ENCODE measurements at regions not wholly inside any gene's neighbourhood (a gene's known extent, or its start where the extent isn't known, plus 50 kb on each side); places are given as distances from the start of the nearest gene placed in this dataset.
"Not testable (repeated sequence)": the region's sequence is repeated elsewhere in the genome, so short reads cannot be mapped to it uniquely, and the experiment has no call there.

GRCh38 chr14:37729218-37729617 lies 133.8 kb downstream of the TTC6 start:
- no peak overlapping the region for H3K27ac ChIP-seq
- no peaks in the 10 kb centered on the region for H3K4me1 ChIP-seq (replicated peaks)
- no peak overlapping the region for H3K4me3 ChIP-seq
- no peaks in the 10 kb centered on the region for H3K27me3 ChIP-seq (replicated peaks)
- H3K36me3 ChIP-seq: no peaks in the 10 kb centered on the region
- H3K9me3 ChIP-seq (replicated peaks): no peaks in the 10 kb centered on the region
- no peak for DNase-seq (ENCODE audit: low read depth in 1 of 2, low spot score in 2 of 2)

- H3K36me3 ChIP-seq: no peaks in the 10 kb centered on the region
- H3K4me3 ChIP-seq: no peak overlapping the region
- no peak for DNase-seq (ENCODE audit: low read depth in 1 of 2, low spot score in 2 of 2)
- no peaks in the 10 kb centered on the region for H3K9me3 ChIP-seq (replicated peaks)
- no peaks in the 10 kb centered on the region for H3K4me1 ChIP-seq (replicated peaks)
- H3K27ac ChIP-seq: no peak overlapping the region
- no peaks in the 10 kb centered on the region for H3K27me3 ChIP-seq (replicated peaks)
Measured at GRCh38 chr14:37731094-37731493, 135.7 kb downstream of the TTC6 start.

- no peak overlapping the region for H3K27ac ChIP-seq
Measured at GRCh38 chr14:37745657-37746056, 150.2 kb downstream of the TTC6 start.

GRCh38 chr14:37746140-37746832 lies 150.9 kb downstream of the TTC6 start:
- H3K36me3 ChIP-seq: no peaks in the 10 kb centered on the region
- H3K9me3 ChIP-seq (replicated peaks): no peaks in the 10 kb centered on the region
- H3K27ac ChIP-seq: no peak overlapping the region
- DNase-seq (ENCODE audit: low read depth in 1 of 2, low spot score in 2 of 2): no peak
- H3K27me3 ChIP-seq (replicated peaks): no peaks in the 10 kb centered on the region
- no peaks in the 10 kb centered on the region for H3K4me1 ChIP-seq (replicated peaks)
- H3K4me3 ChIP-seq: no peak overlapping the region

More at GRCh38 chr14:37745657-37746056, 150.2 kb downstream of the TTC6 start:
- Histone ChIP-seq H3K27me3 (replicated peaks) (no peaks in the 10 kb centered on the region), H3K4me1 (replicated peaks) (no peaks in the 10 kb centered on the region), H3K9me3 (replicated peaks) (no peaks in the 10 kb centered on the region), H3K36me3 (no peaks in the 10 kb centered on the region), H3K4me3 (no peak overlapping the region)
- no peak for DNase-seq (ENCODE audit: low read depth in 1 of 2, low spot score in 2 of 2)

GRCh38 chr14:37753459-37753858 lies 158.0 kb downstream of the TTC6 start:
- Histone ChIP-seq H3K27ac (no peak overlapping the region), H3K36me3 (no peaks in the 10 kb centered on the region), H3K4me1 (replicated peaks) (no peaks in the 10 kb centered on the region), H3K4me3 (no peak overlapping the region), H3K9me3 (replicated peaks) (no peaks in the 10 kb centered on the region), H3K27me3 (replicated peaks) (no peaks in the 10 kb centered on the region)
- no peak for DNase-seq (ENCODE audit: low read depth in 1 of 2, low spot score in 2 of 2)

GRCh38 chr14:37760275-37760674 lies 164.8 kb downstream of the TTC6 start:
- H3K4me1 ChIP-seq (replicated peaks); H3K4me3 ChIP-seq; DNase-seq (ENCODE audit: low read depth in 1 of 2, low spot score in 2 of 2); H3K36me3 ChIP-seq; H3K27ac ChIP-seq; H3K9me3 ChIP-seq (replicated peaks); H3K27me3 ChIP-seq (replicated peaks): not testable (repeated sequence)

GRCh38 chr14:37763266-37763665 lies 167.8 kb downstream of the TTC6 start:
- Histone ChIP-seq H3K27me3 (replicated peaks) (no peaks in the 10 kb centered on the region), H3K9me3 (replicated peaks) (no peaks in the 10 kb centered on the region), H3K4me1 (replicated peaks) (no peaks in the 10 kb centered on the region), H3K4me3 (no peak overlapping the region), H3K27ac (no peak overlapping the region), H3K36me3 (no peaks in the 10 kb centered on the region)
- DNase-seq (ENCODE audit: low read depth in 1 of 2, low spot score in 2 of 2): no peak

- not testable (repeated sequence) for H3K4me1 ChIP-seq (replicated peaks); DNase-seq (ENCODE audit: low read depth in 1 of 2, low spot score in 2 of 2); H3K9me3 ChIP-seq (replicated peaks); H3K27me3 ChIP-seq (replicated peaks); H3K36me3 ChIP-seq; H3K27ac ChIP-seq; H3K4me3 ChIP-seq
Measured at GRCh38 chr14:37772283-37772682, 176.9 kb downstream of the TTC6 start.

GRCh38 chr14:37776791-37777499 lies 181.5 kb downstream of the TTC6 start:
- H3K4me1 ChIP-seq (replicated peaks): no peaks in the 10 kb centered on the region
- H3K4me3 ChIP-seq: no peak overlapping the region
- H3K36me3 ChIP-seq: no peaks in the 10 kb centered on the region
- no peak for DNase-seq (ENCODE audit: low read depth in 1 of 2, low spot score in 2 of 2)
- no peak overlapping the region for H3K27ac ChIP-seq
- no peaks in the 10 kb centered on the region for H3K9me3 ChIP-seq (replicated peaks)
- no peaks in the 10 kb centered on the region for H3K27me3 ChIP-seq (replicated peaks)

- Histone ChIP-seq H3K27ac (no peak overlapping the region), H3K4me1 (replicated peaks) (no peaks in the 10 kb centered on the region), H3K4me3 (no peak overlapping the region), H3K27me3 (replicated peaks) (no peaks in the 10 kb centered on the region), H3K36me3 (no peaks in the 10 kb centered on the region), H3K9me3 (replicated peaks) (no peaks in the 10 kb centered on the region)
- DNase-seq (ENCODE audit: low read depth in 1 of 2, low spot score in 2 of 2): no peak
Measured at GRCh38 chr14:37778135-37778943, 182.9 kb downstream of the TTC6 start.

- H3K4me1 ChIP-seq (replicated peaks): no peaks in the 10 kb centered on the region
- no peaks in the 10 kb centered on the region for H3K27me3 ChIP-seq (replicated peaks)
- no peak overlapping the region for H3K27ac ChIP-seq
- H3K36me3 ChIP-seq: no peaks in the 10 kb centered on the region
- no peaks in the 10 kb centered on the region for H3K9me3 ChIP-seq (replicated peaks)
- no peak overlapping the region for H3K4me3 ChIP-seq
- DNase-seq (ENCODE audit: low read depth in 1 of 2, low spot score in 2 of 2): no peak
Measured at GRCh38 chr14:37779480-37779879, 184.1 kb downstream of the TTC6 start.

GRCh38 chr14:37780731-37781130 lies 185.3 kb downstream of the TTC6 start:
- H3K27ac ChIP-seq; H3K27me3 ChIP-seq (replicated peaks); H3K4me1 ChIP-seq (replicated peaks); H3K9me3 ChIP-seq (replicated peaks); H3K36me3 ChIP-seq; DNase-seq (ENCODE audit: low read depth in 1 of 2, low spot score in 2 of 2); H3K4me3 ChIP-seq: not testable (repeated sequence)

- H3K9me3 ChIP-seq (replicated peaks); H3K4me3 ChIP-seq; H3K27me3 ChIP-seq (replicated peaks); H3K36me3 ChIP-seq; H3K4me1 ChIP-seq (replicated peaks); H3K27ac ChIP-seq; DNase-seq (ENCODE audit: low read depth in 1 of 2, low spot score in 2 of 2): not testable (repeated sequence)
Measured at GRCh38 chr14:37784203-37784826, 188.9 kb downstream of the TTC6 start.

GRCh38 chr14:37784827-37785223 lies 189.4 kb downstream of the TTC6 start:
- H3K4me1 ChIP-seq (replicated peaks); DNase-seq (ENCODE audit: low read depth in 1 of 2, low spot score in 2 of 2); H3K9me3 ChIP-seq (replicated peaks): not testable (repeated sequence)

More at GRCh38 chr14:37784827-37785223, 189.4 kb downstream of the TTC6 start:
- H3K27me3 ChIP-seq (replicated peaks); H3K36me3 ChIP-seq; H3K4me3 ChIP-seq; H3K27ac ChIP-seq: not testable (repeated sequence)

Data from SJSA1 (cell line).